DMS153 treated with DMSO at 0.1 percent for 48 hours (cell line): ENCODE measurements at regions not wholly inside any gene's neighbourhood (a gene's known extent, or its start where the extent isn't known, plus 50 kb on each side); places are given as distances from the start of the nearest gene placed in this dataset.

ENCODE experiments used
- DNase-seq: peaks from one replicate; lab custom pipeline; 2025; ENCODE audit not compliant: unreplicated experiment; lab: John Stamatoyannopoulos, UW

GRCh38 chr3:139737682-139738361, 60.0 kb upstream of the NMNAT3 start:
- no peak for DNase-seq

- DNase-seq, result no peak
Measured at GRCh38 chr3:139735191-139735590, 57.4 kb upstream of the NMNAT3 start.

- DNase-seq, result no peak
Measured at GRCh38 chr3:139732729-139733128, 55.0 kb upstream of the NMNAT3 start.

GRCh38 chr3:139729300-139729699, 51.5 kb upstream of the NMNAT3 start:
- no peak for DNase-seq

- no peak for DNase-seq
Measured at GRCh38 chr3:139728414-139728813, 50.6 kb upstream of the NMNAT3 start.
